ENCODE measurements at regions not wholly inside any gene's neighbourhood (a gene's known extent, or its start where the extent isn't known, plus 50 kb on each side); places are given as distances from the start of the nearest gene placed in this dataset.
A peak's percentile ranks its signal among the peaks of the same experiment; 100 is the strongest.

DNA sequence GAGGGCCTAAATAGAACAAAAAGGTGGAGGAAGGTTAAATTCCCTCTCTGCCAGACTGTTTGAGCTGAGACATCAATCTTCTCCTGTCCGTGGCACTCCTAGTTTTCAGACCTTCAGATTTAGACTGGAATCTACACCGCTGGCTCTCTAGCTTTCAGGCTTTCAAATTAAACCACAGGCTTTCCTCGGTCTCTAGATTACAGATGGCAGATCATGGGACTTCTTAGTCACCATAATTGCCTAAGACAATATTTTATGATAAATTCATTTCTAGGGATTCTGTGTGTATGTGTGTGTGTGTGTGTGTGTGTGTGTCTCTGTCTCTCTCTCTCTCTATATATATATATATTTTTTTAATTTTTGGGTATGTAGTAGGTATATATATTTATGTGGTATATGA, 428.7 kb downstream of the PLA2G4A start:
- H3K4me1 Mint-ChIP-seq = no peaks in the 10 kb centered on the region
- H3K27me3 Mint-ChIP-seq (ENCODE audit: low read depth, poor library complexity) = peaks cover 5% of the 10 kb centered on the region
- no peak overlapping the region for H3K27ac Mint-ChIP-seq
- H3K4me3 Mint-ChIP-seq = no peak overlapping the region
- DNase-seq = no peak
- TF ChIP-seq, protein P1, sequence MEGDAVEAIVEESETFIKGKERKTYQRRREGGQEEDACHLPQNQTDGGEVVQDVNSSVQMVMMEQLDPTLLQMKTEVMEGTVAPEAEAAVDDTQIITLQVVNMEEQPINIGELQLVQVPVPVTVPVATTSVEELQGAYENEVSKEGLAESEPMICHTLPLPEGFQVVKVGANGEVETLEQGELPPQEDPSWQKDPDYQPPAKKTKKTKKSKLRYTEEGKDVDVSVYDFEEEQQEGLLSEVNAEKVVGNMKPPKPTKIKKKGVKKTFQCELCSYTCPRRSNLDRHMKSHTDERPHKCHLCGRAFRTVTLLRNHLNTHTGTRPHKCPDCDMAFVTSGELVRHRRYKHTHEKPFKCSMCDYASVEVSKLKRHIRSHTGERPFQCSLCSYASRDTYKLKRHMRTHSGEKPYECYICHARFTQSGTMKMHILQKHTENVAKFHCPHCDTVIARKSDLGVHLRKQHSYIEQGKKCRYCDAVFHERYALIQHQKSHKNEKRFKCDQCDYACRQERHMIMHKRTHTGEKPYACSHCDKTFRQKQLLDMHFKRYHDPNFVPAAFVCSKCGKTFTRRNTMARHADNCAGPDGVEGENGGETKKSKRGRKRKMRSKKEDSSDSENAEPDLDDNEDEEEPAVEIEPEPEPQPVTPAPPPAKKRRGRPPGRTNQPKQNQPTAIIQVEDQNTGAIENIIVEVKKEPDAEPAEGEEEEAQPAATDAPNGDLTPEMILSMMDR (IDR thresholded peaks at IDR 0.05) = no peak
- no peaks in the 10 kb centered on the region for H3K36me3 Mint-ChIP-seq (ENCODE audit: low read depth)
- H3K9me3 Mint-ChIP-seq = no peaks in the 10 kb centered on the region

DNA sequence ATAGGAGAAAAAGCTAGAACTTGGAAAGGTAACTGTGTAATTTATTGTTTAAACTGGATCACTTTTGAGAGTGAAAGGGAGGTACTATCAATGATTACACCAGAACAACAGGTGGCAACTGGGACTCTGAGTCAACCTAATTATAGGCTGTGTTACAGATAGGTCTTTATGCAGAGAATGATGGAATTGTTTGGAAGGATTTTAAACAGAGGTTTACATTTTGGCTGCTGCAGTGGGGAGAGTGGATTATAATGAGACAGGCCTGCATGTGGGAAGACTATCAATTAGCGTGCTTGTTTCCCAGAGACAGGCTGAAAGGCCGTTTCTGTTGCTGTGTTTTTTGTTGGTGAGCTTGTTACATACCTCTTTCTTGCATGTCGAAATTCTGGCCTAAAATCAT, 432.9 kb downstream of the PLA2G4A start:
- no peak overlapping the region for H3K27ac Mint-ChIP-seq

DNA sequence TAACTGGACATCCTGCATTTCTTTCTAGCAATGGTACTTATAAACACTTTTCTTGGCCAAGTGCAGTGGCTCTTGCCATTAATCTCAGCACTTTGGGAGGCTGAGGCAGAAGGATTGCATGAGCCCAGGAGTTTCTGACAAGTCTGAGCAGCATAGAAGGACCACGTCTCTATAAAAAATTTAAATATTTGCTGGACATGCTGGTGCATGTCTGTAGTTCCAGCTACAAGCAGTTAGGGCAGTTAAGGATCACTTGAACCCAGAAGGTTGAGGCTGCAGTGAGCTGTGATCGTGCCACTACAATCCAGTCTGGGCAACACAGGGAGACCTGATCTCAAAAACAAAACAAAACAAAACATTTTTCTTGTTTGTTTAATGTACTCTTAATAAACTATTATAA, 434.0 kb downstream of the PLA2G4A start:
- no peaks in the 10 kb centered on the region for H3K4me1 Mint-ChIP-seq
- H3K4me3 Mint-ChIP-seq = no peak overlapping the region
- H3K27ac Mint-ChIP-seq = no peak overlapping the region
- H3K9me3 Mint-ChIP-seq = no peaks in the 10 kb centered on the region
- no peak for DNase-seq
- no peaks in the 10 kb centered on the region for H3K36me3 Mint-ChIP-seq (ENCODE audit: low read depth)
- TF ChIP-seq, protein P1 (IDR thresholded peaks at IDR 0.05) = no peak
- peaks cover 7% of the 10 kb centered on the region for H3K27me3 Mint-ChIP-seq (ENCODE audit: low read depth, poor library complexity)

More for the DNA sequence above, 432.9 kb downstream of the PLA2G4A start:
- Mint-ChIP-seq H3K9me3 (no peaks in the 10 kb centered on the region), H3K36me3 (ENCODE audit: low read depth) (no peaks in the 10 kb centered on the region), H3K4me3 (no peak overlapping the region), H3K4me1 (no peaks in the 10 kb centered on the region), H3K27me3 (ENCODE audit: low read depth, poor library complexity) (peaks cover 7% of the 10 kb centered on the region)
- TF ChIP-seq, protein P1 (IDR thresholded peaks at IDR 0.05) = no peak
- no peak for DNase-seq

DNA sequence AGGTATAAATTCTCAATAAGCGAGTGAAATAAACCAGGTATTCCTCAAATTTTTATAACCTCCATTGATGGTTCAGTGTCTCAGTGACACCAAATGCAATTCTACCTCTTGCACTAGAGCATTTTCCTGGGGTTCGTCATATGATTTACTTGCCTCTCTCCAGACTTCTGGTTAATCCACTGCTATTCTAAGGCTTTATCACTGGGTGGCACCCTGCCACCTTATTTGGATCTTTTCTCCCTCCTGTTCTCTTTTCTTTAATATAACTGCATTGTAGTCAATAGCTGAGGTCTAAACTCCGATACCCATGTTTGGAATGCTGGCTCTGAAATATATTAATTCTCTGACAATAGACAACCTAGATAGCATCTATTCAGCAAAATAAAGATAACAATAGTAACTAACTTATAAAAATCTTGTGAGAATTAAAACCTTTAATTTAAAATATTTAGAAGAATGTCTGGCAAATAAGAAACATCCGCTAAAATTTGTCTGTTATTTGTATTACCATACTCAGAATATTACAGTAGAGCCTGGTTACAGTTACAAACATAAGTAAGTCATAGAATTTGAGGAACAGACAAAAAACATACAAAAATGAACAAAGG, 436.4 kb downstream of the PLA2G4A start:
- no peaks in the 10 kb centered on the region for H3K36me3 Mint-ChIP-seq (ENCODE audit: low read depth)
- H3K4me3 Mint-ChIP-seq = no peak overlapping the region
- no peaks in the 10 kb centered on the region for H3K4me1 Mint-ChIP-seq
- TF ChIP-seq, protein P1 (IDR thresholded peaks at IDR 0.05) = peak; percentile 66
- peaks cover 3% of the 10 kb centered on the region for H3K27me3 Mint-ChIP-seq (ENCODE audit: low read depth, poor library complexity)
- DNase-seq = peak; percentile 23
- no peaks in the 10 kb centered on the region for H3K9me3 Mint-ChIP-seq
- no peak overlapping the region for H3K27ac Mint-ChIP-seq

DNA sequence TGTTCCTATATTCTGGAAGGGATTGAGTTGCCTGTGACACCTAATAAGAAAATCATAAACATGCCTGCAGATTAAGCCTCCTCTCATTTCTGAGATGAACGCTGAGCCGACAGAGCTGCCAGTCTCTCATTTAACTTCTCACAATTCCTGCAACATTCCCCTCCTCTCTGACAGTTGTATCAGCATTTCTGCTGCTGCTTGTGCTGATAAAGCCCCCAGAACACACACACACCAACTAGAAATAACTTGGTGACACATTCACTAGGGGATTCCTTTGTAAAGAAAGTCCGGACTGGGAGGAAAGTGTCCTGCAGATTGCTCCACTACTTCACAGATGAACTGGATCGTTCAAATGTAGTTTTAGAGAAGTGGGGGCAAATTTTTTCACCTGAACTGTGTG, 437.3 kb downstream of the PLA2G4A start:
- no peaks in the 10 kb centered on the region for H3K36me3 Mint-ChIP-seq (ENCODE audit: low read depth)
- no peak for DNase-seq
- TF ChIP-seq, protein P1 (IDR thresholded peaks at IDR 0.05) = no peak
- no peaks in the 10 kb centered on the region for H3K4me1 Mint-ChIP-seq
- H3K9me3 Mint-ChIP-seq = no peaks in the 10 kb centered on the region
- H3K27ac Mint-ChIP-seq = no peak overlapping the region
- H3K27me3 Mint-ChIP-seq (ENCODE audit: low read depth, poor library complexity) = peaks cover 3% of the 10 kb centered on the region
- H3K4me3 Mint-ChIP-seq = no peak overlapping the region

DNA sequence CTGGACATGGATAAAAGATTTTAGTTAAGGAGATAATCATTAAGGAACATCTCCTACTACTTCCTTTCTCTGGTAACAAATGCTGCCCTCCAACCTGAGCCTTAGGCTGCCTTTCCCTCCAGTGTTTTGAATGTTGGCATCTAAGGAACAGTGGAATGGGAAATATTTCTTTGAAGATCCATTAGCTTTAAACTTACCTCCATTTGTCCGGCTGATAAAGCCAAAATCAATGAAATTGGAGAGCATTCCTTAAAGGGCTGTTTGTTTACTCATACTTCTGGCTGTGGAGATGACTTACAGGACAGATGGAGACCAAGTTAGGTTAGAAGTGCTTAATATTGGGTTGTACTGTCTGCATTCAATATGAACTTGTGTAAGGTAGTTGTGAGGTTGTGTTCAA, 439.1 kb downstream of the PLA2G4A start:
- TF ChIP-seq, protein P1 (IDR thresholded peaks at IDR 0.05) = no peak
- Mint-ChIP-seq H3K9me3 (no peaks in the 10 kb centered on the region), H3K27ac (no peak overlapping the region), H3K4me3 (no peak overlapping the region), H3K27me3 (ENCODE audit: low read depth, poor library complexity) (peaks cover 3% of the 10 kb centered on the region), H3K36me3 (ENCODE audit: low read depth) (no peaks in the 10 kb centered on the region), H3K4me1 (no peaks in the 10 kb centered on the region)
- no peak for DNase-seq

Data from nephron progenitor cell (in vitro differentiated cells).